COLO668 (cell line): ENCODE measurements at regions not wholly inside any gene's neighbourhood (a gene's known extent, or its start where the extent isn't known, plus 50 kb on each side); places are given as distances from the start of the nearest gene placed in this dataset.
A peak's percentile ranks its signal among the peaks of the same experiment; 100 is the strongest.
"Not testable (repeated sequence)": the region's sequence is repeated elsewhere in the genome, so short reads cannot be mapped to it uniquely, and the experiment has no call there.

Experiments used
- DNase-seq: peaks from one replicate; lab custom pipeline; 2025; ENCODE audit not compliant: unreplicated experiment; lab: John Stamatoyannopoulos, UW

DNA sequence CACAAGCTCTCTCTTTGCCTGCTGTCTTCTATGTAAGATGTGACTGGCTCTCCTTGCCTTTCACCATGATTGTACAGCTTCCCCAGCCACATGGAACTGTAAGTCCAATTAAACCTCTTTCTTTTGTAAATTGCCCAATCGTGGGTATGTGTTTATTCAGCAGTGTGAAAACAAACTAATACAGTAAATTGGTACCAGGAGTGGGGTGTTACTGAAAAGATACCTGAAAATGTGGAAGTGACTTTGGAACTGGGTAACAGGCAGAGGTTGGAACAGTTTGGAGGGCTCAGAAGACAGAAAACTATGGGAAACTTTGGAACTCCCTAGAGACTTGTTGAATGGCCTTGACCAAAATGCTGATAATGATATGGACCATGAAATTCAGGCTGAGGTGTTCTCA, 214.3 kb upstream of the FSCB start:
- not testable (repeated sequence) for DNase-seq

DNA sequence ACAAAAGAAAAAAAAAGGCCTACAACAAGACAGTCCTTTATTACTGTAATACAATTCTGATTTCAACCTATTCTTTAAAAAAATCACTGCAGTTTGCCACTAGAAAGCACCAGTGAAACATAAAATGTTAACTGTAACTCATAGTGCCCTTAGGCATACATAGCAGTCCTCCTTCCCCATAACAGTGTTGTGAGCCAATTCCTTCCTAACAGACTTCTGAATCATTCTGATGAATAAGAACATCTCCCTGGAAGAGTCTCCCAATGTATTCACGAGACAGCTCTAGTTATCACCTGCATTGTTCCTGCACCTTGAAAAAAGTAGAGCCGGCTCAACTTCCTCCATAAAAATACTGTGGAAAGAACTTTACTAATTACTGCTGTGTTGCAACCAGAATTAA, 213.6 kb upstream of the FSCB start:
- no peak for DNase-seq

DNA sequence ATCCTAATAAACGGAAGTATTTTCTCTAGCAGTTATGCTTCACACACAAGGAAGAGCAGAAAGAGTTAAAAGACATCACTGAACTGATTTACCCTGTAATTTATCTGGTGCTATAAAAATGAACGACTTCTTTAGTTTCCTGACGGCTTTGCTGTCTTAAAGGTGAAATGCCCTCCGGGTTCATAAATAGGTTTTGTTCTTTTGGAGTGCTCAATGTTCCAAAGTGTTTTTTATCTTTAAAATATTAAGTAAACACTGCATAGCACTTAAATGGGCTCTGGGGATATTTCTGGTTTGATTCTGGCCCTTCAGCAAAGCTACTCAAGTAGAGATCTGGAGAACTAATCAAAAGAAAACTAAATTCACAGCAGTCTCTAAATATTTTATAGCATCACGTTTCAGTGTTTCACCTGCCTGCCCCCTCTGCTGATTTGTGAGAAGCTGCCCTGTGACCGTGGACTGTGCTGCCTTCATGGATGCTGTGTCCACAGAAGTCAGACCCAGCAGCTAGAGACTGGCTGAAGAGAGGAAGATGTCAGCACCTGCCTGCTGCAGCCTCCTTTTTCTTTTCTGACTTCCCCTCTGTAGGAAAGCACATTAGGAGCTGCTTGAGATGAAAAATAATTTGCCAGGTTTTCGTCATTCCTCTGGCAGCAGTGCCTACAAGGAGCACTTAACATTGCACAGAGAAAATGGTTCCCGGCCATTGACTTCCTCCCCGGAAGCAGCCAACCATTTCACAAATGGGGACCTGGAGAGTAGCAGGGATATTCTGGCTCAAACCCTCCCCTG, 205.1 kb upstream of the FSCB start:
- DNase-seq: no peak

DNA sequence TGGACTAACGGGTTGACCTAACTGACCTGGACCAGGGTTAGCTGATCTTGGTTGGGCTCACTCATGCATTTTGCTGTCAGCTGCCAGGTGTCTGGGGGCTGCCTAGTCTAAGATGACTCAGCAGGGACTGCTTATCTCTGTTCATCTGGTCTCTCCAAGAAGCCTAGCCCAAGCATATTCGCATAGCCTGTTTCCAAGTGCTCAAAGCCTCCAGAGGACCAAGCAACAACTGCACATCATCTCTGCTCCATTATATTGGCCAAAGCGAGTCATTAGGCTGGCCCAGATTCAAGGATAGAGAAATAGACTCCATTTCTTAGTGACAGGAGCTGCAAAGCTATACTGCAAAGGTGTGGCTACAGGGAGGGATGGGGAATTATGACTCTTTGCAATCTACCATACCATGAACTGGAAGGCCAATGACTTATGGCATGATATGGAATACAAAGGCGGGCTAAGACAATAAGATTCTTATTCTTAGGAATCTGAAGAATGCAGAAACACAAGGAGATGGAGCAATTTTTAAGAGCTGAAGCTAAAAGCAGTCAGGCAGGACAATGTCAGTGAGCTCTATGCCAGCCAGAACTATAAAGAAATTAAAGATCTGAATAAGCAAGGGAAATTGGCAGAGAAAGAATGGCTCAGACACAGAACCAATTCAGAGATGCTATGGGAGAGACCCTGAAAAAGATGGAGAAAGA, 194.6 kb upstream of the FSCB start:
- DNase-seq: no peak

DNA sequence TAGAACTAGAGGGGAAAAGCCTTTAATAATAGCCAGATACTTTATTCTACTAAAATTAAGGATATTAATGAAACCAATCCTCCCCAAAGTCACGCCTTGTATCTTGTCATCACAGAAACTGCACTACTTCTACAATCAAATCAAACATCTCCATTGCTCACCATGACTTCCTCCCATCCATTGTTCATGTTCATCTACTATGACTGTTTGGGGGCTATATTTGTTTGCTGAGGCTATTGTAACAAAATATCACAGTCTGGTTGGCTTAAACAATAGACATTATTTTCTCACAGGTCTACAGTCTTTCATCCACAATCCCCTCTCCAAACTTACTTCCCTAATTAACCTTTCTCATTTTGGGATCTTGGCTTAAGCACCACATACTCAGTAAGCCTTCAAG, 193.6 kb upstream of the FSCB start:
- no peak for DNase-seq

DNA sequence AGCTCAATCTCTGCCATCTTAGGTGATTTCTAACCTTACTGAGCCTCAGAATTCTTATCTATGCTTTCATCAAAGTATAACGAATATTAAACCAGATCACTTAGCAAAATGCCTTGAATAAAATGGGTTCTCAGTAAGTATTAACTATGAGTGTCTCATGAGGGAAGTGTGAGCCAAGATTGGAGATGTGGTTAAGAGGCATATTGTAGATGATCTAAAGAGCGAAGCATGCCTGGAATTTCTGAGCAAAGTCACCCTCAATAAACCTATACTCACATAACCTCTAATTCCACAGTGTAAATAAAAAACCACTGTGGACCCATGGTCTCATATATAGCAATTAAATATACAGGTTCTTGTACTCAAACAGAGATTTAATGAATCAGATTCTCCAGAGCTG, 193.1 kb upstream of the FSCB start:
- DNase-seq: no peak

DNA sequence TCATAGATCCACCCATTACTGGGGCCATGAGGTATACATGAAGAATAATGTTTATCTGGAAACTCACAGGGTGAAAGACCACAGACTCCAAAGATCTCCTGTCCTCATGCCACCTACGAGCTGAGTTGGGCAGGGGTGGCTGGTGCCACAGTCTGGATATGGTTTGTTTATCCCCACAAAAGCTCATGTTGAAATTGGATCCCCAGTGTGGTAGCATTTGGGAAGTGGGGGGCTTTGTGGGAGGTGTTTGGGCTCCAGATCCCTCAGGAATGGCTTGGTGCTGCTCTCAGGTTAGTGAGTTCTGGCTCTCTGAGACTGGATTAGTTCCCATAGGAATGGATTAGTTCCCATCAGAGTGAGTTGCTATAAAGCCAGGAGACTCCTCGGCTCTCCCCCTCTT, 192.3 kb upstream of the FSCB start:
- DNase-seq: no peak

DNA sequence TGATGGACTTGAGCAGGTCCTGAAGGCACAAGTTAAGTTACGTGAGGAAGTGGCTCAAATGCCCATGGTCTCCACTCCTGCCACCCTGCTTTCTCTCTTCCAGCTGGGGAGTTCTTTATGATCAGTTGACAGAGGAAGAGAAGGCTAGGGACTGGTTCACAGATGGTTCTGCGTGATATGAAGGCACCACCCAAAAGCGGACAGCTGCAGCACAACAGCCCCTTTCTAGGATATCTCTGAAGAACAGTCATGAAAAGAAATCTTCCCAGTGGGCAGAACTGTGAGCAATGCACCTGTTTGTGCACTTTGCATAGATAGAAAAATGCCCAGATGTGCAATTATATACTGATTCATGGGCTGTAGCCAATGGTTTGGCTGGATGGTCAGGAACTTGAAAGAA, 162.4 kb upstream of the FSCB start:
- DNase-seq: no peak

DNA sequence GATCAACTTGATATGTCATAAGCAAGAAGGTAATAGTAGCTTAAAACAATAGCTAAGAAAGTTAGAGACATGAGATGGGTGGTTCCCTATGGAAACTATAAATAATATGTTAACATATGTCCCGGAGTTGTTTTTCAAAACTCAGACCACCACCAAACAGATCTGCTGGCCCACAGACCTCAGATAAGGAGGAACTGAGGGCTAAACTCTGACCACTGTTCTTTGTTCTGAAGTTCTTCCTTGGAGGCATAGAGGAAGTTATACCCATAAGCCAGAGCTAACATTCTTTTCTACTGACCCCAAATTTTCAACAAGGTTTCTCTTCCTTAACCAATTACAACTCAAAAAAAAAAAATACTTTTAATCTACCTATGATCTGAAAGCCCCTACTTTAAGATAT, 156.1 kb upstream of the FSCB start:
- no peak for DNase-seq

DNA sequence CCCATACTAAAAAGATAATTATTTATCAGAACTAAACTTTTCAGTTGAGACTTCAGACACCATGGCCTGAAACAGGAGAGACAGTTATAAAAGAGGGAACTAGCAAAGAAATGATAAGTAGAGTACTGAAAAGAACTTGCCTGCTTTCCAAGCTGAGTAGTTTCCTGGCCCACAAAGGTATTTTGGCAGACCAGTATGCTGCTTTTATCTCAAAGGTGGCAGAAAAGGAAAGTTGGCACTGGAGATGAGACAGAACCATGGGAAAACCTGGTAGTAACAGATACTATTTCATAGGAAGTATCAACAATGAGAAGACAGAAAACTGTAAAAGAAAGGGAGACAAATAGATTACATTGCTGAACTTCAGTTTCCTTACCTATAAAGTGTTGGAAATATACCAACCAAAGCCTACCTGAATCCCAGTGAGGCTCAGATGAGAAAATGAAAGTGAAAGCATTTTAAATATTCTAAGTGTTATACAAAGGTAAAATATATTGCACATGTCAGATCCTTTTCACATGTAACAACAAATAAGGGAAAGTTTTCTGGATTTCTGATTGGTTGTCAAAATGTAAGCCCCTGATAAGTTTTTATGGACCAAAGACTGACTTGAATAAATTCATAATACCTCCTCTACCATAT, 155.3 kb upstream of the FSCB start:
- DNase-seq: no peak

DNA sequence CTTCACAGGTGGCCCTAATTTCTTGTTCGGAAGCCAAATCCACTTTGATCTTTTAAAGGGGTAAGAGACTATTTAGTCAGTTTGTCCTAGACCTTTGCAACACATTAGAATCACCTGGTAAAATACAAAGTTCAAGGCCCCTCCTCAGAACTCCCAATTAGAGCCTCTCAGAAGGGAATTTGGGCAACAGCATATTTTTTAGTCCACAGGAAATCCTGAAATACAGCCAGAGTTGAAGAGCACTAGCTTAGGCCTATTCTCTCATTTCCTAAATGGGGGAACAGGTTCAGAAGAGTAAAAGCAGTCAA, 151.3 kb upstream of the FSCB start:
- no peak for DNase-seq

DNA sequence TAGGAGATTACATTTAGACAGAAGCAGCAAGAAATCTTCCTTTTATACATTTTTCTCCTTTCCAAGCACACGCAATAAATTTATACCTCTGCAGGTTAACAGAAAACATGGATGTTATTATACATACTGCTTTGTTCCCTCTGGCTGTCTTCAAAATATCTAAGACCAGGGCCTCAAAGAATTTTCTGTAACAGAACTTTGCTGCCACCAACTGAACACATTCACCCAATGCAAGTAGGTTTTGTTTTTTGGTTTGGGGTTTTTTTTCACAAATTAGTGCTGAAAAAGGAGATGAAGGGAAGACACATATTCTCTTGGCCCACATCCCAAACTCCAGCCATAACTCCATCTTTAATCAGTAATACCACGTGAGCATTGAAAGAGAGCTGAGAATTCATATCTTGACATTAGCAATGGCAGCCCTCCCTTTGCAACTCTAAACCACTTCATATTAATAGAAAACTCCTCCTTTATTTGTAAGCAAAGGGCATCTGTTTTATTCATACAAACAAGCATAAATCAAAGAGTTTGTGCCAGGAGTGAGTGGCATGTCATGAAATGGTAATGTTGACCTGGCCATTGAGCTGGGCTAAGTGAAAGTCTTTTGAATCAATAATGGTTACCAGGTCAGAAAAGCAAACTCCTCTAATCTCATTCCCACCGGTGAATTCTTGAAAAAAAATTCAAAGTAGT, 150.8 kb upstream of the FSCB start:
- DNase-seq: peak; percentile 22

DNA sequence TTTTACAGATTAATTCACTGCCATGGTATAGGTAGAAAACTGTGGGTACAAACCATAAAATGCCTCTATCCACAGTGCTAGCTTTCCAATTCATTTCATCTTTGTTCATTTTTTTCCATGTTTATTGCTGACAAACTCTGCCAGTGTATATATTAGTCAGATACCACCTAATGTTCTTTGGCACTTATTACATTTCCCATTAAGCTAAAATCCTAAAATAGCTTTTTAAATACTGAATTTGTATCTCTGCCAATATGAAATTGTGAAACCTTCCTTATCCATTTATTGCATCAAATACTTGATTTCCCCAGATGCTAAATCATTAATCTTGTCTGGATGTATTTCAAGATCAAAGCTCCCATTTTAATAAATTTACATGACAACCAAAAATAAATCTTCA, 150.1 kb upstream of the FSCB start:
- DNase-seq: no peak

DNA sequence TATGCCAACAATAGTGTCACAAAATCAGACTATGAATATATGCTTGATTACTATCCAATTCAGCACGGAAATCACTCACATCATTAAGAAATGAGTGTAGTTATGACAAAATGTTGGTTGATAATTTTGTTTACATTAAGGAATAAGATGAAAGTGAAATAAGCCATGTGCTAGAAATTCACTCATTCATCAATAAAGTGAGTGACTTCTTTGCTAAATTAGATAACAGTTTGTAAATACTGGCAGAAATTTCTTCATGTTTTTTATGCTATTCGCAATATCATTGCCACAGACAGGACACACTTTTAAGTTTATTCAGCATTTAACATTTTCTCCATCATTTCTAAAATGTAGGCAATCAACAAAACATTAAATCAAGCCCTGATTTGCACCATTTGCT, 147.5 kb upstream of the FSCB start:
- no peak for DNase-seq

DNA sequence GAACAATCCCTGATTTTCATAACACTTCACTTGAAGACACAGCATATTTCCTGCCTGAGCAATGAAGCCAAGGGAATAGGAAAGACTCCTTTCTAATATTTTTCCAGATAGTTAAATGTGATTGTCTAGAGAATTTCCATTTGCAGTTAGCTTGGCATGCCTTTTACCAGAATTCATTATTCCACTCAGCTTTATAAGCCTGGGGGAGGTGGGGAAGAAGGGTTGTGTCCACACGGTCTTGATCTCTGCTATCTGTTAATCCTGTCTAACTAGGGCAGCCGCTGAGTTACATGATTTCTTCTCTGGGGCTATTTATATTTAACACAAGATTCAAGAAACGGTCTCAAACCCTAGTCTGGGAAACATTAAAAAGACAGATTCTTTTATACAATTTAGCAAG, 146.6 kb upstream of the FSCB start:
- no peak for DNase-seq

DNA sequence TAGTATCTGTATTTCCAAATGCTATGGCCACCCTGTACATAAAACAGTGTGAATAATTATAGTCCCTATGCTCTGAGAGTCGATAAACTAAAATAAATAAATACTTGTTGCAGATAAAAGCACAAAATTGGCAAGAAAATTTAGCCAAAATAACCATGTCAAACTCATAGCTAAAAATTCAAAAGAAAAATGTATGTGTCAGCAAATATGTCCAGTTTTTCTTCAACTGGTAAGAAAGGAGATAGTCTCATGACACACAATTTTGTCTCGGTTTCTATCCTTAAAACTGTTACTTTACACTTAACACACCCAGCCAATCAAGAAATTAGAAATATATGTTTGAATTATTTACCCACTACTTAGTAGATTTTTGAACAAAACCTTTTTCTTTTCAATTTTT, 145.6 kb upstream of the FSCB start:
- DNase-seq: no peak

DNA sequence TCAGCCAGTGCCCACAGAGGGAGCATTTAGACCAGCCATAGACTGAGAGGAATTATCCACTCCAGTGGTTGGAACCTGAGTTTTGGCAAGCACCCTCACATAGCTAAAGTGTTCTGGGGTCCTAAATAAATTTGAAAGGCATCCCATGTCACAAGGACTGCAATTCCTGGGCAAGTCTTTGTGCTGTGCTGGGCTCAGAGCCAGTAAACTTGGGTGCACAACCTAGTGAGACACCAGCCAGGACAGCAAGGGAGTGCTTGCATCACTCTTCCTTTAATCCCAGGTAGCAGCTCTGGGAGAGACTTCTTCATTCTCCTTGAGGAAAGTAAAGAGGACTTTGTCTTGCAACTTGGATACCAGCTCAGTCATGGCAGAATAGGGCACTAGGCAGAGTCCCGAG, 142.0 kb upstream of the FSCB start:
- DNase-seq: no peak

DNA sequence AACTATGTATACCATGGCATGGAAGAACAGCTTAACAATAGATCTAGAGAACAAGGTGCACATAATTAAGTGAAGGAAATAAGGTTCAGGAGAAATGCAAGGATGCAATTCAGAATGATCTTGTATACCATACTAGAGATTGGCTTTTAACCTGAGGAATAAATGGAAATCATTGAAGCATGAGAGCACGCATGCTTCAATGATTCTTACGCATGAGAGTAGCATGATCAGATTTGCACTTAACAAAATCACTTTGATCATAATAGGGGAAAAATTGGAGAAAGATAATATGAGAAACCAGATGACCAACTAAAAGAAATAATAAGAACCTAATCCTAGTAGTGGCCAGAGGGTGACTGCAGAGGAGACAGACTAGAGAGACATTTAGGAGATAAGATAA, 133.3 kb upstream of the FSCB start:
- no peak for DNase-seq

DNA sequence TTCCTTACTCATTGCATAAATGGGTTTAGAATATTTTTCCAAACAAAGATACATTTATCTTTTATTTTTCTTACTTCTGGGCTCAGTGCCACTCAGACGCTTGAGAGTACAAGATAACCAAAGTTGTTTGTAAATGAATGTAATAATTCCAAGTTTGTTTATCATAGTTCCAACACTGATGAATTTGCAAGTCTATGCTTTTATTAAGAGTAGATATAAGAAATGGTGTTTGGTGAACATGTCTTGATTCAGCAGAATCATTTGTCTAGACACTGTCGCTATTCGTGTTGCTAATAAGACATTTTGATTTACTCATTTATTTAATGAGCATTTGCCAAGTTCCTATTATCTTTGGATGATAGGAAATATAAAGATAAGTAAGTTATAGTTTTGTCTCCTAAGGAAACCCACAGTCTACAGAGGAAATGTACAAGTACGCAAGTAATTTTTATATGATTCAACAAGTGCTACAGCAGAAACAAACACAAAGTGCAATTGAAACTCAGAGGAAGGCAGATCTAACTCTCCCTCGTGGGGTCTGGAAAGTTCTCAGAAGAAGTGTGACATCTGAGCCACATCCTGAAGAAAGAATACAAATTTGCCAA, 132.8 kb upstream of the FSCB start:
- no peak for DNase-seq

DNA sequence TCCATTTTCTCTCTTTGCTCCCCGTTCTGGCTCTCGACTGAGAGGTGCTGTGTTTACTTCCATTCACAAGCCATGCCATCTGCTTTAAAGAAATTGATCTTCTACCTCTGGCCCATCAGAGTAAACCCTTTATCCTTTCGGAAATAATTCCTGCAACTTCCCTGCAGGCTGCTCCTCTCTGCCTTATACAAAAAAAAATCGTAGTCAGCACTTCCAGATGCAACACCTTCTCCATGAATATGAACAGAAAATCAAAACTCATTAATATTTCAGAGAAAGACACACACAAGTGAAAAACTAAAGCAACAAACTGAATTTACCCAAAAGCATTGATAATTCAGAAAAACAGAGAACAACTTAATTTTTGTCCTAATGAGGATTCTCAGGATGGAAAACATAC, 127.6 kb upstream of the FSCB start:
- no peak for DNase-seq

DNA sequence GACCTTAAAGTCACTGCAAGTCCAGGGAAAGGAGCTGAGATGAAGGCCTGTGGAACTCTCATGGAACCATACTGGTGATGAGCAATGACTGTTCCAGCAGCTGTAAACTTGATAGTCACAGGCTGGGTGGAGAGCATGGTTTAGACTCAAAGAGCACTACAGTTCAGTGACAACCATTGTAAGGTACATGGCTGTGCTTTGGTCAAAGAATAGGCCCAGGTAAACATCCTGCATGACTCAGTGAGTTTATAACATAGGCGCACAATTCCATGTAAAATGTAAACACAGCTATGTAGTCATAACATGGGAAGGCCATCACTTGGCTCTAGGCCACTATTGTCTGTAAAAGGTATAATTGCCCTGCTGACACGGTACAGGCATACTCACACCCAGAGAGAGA, 119.3 kb upstream of the FSCB start:
- peak; percentile 60 for DNase-seq

DNA sequence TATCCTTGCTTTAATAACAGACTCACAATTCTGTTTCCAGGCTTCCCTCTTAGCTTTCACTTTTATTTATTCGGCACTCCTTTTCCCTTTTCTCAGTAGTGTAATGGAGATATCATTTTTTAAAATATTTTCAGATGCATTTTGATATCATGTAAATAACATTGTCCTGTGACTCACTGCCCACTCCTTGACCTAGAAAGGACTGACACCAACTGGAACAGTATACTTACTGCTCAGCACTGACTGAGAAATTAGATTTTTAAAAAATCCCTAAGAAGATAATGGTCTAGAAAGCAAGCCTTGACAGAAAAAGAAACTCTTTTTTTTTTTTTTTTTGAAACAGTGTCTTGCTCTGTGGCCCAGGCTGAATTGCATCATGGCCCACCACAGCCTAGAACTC, 118.0 kb upstream of the FSCB start:
- no peak for DNase-seq
